NT2/D1 (cell line): ENCODE measurements at regions not wholly inside any gene's neighbourhood (a gene's known extent, or its start where the extent isn't known, plus 50 kb on each side); places are given as distances from the start of the nearest gene placed in this dataset.

Experiments used
- YY1 ChIP-seq: IDR thresholded peaks from 2 replicates; pipeline ENCODE4 v1.6.1; 2011; ENCODE audit not compliant: insufficient read length, insufficient read depth
- ZNF274 ChIP-seq: IDR thresholded peaks from 2 replicates; pipeline ENCODE4 v1.6.1; 2011; ENCODE audit warnings: mild to moderate bottlenecking, low read depth, low read length

- no peak for TF ChIP-seq ZNF274
- TF ChIP-seq YY1, result no peak
Measured at GRCh38 chr5:121707178-121707577, 144.5 kb upstream of the FTMT start.
